ENCODE measurements at regions not wholly inside any gene's neighbourhood (a gene's known extent, or its start where the extent isn't known, plus 50 kb on each side); places are given as distances from the start of the nearest gene placed in this dataset.
A peak's percentile ranks its signal among the peaks of the same experiment; 100 is the strongest.
"Not testable (repeated sequence)": the region's sequence is repeated elsewhere in the genome, so short reads cannot be mapped to it uniquely, and the experiment has no call there.

- DNase-seq (ENCODE audit: low spot score): no peak
Observed at GRCh38 chr18:1676387-1676786, 771.7 kb downstream of the ADCYAP1 start.

DNA sequence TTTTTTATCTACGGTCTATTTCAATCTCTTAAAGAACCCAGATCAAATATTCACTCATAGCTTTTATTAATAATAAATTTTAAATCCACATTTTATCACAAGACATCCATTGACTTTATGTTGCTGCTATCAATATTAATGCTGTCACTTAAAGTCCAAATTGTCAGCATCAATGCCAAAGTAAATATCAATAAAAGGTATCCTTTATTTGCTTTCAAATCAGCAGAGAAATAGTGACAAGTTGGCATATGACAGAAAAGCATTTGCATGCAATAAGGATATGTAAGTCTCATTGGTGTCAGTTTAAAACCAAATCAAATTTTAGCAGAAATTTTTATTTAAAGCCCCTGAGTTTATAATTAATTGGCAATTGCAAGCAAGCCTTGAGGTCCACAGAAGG is 775.4 kb downstream of the ADCYAP1 start:
- DNase-seq (ENCODE audit: low spot score): no peak

GRCh38 chr18:1691863-1692262 is 787.2 kb downstream of the ADCYAP1 start:
- no peak for DNase-seq (ENCODE audit: low spot score)

GRCh38 chr18:1708006-1708405 is 803.3 kb downstream of the ADCYAP1 start:
- no peak for DNase-seq (ENCODE audit: low spot score)

GRCh38 chr18:1710114-1710513 is 805.4 kb downstream of the ADCYAP1 start:
- DNase-seq (ENCODE audit: low spot score): no peak

- no peak for DNase-seq (ENCODE audit: low spot score)
Observed at GRCh38 chr18:1732143-1732542, 827.5 kb downstream of the ADCYAP1 start.

- no peak for DNase-seq (ENCODE audit: low spot score)
Observed at GRCh38 chr18:1746131-1746530, 825.2 kb downstream of the METTL4 start.

GRCh38 chr18:1751249-1751648 is 820.1 kb downstream of the METTL4 start:
- peak; percentile 4 for DNase-seq (ENCODE audit: low spot score)

GRCh38 chr18:1760901-1761300 is 810.4 kb downstream of the METTL4 start:
- DNase-seq (ENCODE audit: low spot score): no peak

DNA sequence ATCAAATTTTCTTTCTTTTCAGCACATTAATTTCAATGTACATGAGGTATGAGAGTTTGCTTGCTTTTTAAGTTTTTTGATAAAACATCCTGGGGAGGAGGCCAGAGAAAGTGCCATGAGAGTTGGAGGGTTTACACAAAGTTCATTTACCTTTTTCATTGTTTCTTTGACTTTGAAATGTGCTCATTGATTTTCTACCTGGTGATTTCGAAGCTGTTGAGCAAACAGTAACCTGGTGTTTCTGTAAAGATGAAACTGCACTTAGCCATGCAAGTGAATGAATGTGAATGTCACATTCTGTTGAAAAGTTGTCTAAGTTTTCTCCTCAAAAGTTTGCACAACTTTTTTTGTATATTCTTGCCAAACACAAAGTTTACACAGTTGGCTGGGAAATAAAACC is 797.0 kb downstream of the METTL4 start:
- peak; percentile 32 for DNase-seq (ENCODE audit: low spot score)

DNA sequence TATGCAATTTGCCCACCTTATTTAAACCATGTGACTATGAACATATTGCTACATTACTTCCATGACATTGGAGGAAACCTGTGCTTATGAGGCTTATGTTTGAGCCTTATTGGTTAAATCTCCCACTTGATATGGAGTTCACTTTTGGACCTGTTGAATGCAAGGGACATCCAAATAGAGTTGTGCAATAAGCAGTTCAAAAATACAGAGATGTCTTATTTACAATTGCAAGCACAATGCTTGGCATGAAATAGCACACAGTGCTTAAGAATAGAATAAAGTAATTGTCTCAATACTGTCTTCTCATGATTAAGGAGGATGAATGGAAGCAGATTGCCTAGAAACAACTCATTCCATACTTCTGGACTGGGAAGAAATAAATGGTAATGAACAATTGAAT is 793.5 kb downstream of the METTL4 start:
- no peak for DNase-seq (ENCODE audit: low spot score)

DNA sequence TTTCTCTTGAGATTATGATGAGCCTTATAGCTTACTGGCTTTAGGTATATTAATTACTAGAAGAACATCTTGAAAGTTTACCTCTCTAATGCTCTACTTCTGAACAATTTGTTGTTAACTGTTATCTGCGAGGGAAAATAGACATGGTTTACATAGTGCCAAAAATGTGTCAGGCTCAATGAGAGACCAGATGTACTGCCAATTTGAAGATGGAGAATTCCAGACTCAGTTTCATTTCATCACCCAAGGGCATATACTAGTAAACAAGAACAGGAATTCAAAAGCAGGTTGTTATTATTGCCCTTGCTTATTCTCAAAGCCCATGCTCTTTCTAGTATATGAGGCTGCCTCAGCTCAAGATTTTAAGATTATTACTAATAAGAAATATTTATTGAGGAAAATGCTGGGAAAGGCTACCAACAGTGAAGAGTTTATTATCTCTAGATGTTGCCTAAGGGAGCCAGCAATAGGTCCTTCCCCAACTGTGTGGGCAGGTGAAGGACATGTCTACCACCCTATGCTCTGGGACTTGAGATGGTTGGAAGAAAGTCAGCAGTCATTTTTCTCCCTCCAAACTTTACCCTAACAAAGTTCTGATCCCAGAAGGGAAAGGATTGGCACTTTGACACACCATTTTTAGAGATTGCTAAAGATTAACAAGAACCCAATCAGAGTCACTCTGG is 792.7 kb downstream of the METTL4 start:
- DNase-seq (ENCODE audit: low spot score): no peak

DNA sequence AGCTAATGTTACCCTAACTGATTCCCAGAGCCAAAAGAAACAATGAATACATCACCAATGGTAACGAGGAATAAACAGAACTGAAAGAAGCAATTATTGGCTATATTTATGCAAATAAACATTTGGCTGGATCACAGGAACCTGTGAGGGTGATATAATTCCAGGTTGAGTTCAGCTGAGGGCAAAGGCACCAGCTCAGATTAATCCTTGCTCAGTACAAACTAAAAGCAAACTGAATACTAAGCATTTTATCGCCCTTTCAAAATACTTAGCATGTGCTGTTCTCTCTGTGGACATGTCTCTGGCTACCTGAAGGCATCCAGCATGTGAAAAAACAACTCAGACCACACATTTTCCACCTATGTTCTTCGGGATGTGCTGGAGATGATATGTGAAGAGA is 791.7 kb downstream of the METTL4 start:
- DNase-seq (ENCODE audit: low spot score): no peak

GRCh38 chr18:1784113-1784512 is 787.2 kb downstream of the METTL4 start:
- DNase-seq (ENCODE audit: low spot score): no peak

DNA sequence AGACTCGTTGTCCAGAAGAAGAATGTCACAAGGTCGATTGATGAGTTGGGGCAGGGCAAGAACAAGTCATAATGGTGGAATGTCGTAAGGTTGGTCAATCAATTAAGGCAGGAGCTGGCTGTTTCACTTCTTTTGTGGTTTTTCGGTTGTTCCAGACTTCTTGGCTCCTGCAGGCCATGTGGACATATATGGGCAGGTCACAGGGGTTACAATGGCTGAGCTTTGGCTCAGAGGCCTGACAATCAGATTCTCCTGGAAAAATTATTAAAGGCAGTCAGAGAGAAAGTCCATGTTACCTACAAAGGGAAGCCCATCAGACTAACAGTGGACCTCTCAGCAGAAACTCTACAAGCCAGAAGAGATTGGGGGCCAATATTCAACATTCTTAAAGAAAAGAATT is 785.3 kb downstream of the METTL4 start:
- not testable (repeated sequence) for DNase-seq (ENCODE audit: low spot score)

DNA sequence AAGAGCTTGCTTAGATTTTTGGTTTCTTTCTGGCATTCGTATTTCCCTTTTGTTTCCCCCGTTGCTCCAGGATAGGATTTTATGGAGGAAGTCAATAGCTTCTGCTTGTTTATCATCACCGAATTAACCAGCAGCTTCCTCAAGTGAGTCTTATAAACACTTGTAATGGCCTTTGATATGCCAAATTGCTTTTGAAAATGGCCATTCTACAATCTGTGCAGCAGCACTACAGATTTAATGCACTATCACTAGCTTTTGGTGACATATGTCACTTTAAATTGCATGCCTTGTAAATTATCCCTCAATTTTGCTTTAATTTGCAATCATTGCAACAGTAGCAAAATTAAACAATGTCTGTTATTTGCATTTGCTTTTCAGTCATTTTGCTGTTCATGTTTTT is 774.7 kb downstream of the METTL4 start:
- no peak for DNase-seq (ENCODE audit: low spot score)

DNA sequence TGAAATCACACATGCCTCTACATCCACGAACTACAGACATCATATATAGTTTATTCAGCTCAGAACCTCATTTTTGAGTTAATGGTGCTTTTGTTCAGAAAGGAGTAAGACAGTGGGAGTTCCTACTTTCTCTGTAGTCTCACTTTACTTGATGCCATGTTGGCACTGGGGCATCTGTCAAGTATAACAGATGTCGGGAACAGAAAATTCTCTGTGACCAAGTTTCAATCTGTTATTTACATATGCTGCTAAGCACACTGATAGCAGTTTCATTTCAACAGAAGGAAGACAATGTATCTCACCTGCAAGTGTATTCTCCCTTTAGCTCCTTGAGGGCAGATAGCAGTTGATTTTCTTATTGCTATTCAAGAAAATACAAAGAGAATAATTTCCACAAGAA is 774.1 kb downstream of the METTL4 start:
- DNase-seq (ENCODE audit: low spot score): no peak

DNA sequence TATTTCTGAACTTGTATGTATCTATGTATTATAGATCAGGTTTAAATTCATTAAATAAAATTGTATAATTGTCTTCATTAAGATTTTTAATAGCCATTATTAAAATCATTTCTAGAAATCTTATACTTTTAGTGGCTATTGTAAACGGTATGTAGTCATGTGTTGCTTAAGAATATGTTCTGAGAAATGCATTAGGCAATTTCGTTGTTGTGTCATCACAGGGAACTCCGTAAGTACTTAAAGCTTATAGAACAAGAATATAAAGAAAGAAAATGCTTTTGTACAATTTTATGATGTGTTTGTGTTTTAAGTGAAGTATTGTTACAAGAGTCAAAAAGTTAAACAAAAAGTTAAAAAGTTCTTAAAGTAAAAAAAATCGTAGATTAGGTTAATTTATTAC is 765.8 kb downstream of the METTL4 start:
- DNase-seq (ENCODE audit: low spot score): no peak

DNA sequence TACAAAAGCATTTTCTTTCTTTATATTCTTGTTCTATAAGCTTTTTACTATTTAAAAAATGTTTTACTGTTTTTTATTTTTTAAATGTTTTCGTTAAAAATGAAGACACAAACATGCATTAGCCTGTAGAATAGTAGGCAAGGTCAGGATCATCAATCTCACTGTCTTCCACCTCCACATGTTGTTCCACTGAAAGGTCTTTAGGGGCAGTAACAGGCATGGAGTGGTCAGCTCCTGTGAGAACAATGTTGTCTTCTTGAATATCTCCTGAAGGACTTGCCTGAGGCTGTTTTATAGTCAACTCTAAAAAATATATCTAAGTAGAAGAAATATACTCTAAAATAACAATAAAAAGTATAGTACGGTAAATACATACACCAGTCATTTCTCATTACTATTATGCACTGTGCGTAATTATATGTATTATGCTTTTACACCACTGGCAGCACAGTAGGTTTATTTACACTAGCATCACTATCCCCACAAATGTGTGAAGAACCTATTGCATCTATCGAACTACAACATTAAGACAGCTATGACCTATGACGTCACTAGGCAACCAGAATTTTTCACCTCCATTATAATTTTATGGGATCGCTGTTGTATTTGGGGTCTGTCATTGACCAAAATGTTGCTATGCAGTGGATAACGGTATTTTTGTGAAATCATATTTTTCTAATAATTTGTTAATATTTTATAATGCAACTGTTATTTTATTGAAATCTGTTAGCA is 764.3 kb downstream of the METTL4 start:
- no peak for DNase-seq (ENCODE audit: low spot score)

GRCh38 chr18:1811282-1811681 is 760.0 kb downstream of the METTL4 start:
- DNase-seq (ENCODE audit: low spot score): no peak

- no peak for DNase-seq (ENCODE audit: low spot score)
Observed at GRCh38 chr18:1825296-1825695, 746.0 kb downstream of the METTL4 start.

- no peak for DNase-seq (ENCODE audit: low spot score)
Observed at GRCh38 chr18:1840878-1841277, 730.4 kb downstream of the METTL4 start.

DNA sequence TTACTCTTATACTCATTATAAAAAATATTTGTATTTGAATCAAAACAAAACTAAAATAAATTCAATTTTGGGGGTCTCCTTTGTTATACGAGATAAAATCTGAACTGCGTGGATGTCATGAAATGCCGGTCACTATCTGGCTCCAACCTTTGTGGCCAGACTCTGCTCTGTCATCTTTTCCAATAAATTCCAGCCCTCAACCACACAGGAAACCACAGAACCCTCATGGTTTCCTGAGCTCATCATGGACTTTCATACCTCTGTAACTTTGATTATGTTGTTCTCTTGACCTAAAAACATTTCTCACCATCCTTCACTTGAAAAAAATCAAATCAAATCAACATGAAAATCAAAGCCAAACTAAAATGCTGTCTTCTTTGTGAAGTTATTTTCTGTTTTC is 724.7 kb downstream of the METTL4 start:
- DNase-seq (ENCODE audit: low spot score): no peak

DNA sequence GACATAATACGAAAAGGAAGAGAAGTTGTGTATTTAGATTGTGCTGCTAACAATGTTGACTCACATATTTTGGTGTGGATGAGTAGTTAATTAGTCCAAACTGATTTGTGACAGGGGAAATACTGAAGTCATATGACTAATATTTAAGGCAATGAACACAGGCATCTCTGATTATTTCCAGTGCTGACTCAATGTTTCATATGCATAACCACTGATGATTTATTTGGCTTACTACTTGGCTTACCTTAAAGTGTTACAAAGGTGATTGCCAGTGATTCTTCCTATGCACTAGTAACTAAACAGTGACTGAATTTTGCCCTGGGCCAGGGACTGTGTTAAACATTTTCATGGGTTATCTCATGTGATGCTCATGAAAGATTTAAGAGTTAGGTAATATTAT is 722.6 kb downstream of the METTL4 start:
- DNase-seq (ENCODE audit: low spot score): no peak
